ENCODE measurements at regions not wholly inside any gene's neighbourhood (a gene's known extent, or its start where the extent isn't known, plus 50 kb on each side); places are given as distances from the start of the nearest gene placed in this dataset.

DNA sequence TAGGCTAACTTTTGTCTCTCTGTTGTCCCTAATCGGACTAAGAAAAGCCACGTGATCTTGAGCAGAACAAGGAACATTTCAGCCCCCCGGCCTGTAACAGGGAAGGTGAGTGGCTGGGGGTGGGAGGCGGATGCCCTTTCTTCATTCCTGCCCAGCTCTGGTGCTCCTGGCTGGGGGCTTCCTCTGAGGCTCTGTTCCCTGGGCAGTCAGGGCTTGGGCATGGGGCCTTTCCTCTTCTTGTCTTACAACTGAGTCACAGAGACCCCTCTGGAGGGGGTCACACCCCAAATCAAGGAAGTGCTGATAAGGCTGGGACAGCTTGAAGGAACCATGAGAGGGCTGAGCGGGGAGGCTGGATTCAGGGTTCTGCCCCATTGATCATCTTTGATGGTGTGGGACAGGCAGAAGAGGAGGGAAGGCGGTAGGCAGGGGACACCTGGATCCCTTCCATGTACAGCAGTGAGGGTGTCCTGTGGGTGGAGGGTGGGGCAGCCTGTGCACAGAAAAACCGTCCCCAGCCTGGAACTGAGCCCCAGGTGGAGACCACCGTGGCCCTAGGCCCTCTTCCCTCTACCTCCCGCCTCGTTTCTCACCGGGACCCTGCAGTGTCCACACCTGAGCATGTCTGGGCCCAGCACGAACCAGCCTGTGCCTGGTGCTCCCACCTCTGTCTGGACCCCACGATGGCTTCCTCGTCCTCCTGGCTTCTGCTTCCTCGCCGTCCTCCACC lies 257.7 kb upstream of the IRX1 start:
- H3K4me3 ChIP-seq (ENCODE audit: severe bottlenecking) = no peak overlapping the region
- ATAC-seq (ENCODE audit: low read depth) (no peak), DNase-seq (ENCODE audit: low spot score) (peak; percentile 50)
- no peaks in the 10 kb centered on the region for H3K27me3 ChIP-seq (ENCODE audit: insufficient read depth, poor library complexity, severe bottlenecking)
- H3K9me3 ChIP-seq (ENCODE audit: severe bottlenecking) = peaks cover 4% of the 10 kb centered on the region
- no peak for TF ChIP-seq CTCF (IDR thresholded peaks at IDR 0.05; ENCODE audit: poor library complexity, severe bottlenecking)
- no peak overlapping the region for H3K27ac ChIP-seq (ENCODE audit: poor library complexity, severe bottlenecking)
- H3K36me3 ChIP-seq (ENCODE audit: low read depth) = no peaks in the 10 kb centered on the region
- H3K4me1 ChIP-seq (ENCODE audit: insufficient read depth, poor library complexity, severe bottlenecking) = no peaks in the 10 kb centered on the region

GRCh38 chr5:3336666-3337065 lies 259.0 kb upstream of the IRX1 start:
- Histone ChIP-seq H3K4me1 (ENCODE audit: insufficient read depth, poor library complexity, severe bottlenecking) (no peaks in the 10 kb centered on the region), H3K27me3 (ENCODE audit: insufficient read depth, poor library complexity, severe bottlenecking) (no peaks in the 10 kb centered on the region), H3K9me3 (ENCODE audit: severe bottlenecking) (peaks cover 4% of the 10 kb centered on the region), H3K27ac (ENCODE audit: poor library complexity, severe bottlenecking) (no peak overlapping the region), H3K4me3 (ENCODE audit: severe bottlenecking) (no peak overlapping the region), H3K36me3 (ENCODE audit: low read depth) (no peaks in the 10 kb centered on the region)
- ATAC-seq (ENCODE audit: low read depth) = no peak
- peak; percentile 47 for DNase-seq (ENCODE audit: low spot score)
- TF ChIP-seq CTCF (IDR thresholded peaks at IDR 0.05; ENCODE audit: poor library complexity, severe bottlenecking) = no peak

- TF ChIP-seq CTCF (IDR thresholded peaks at IDR 0.05; ENCODE audit: poor library complexity, severe bottlenecking) = no peak
- Histone ChIP-seq H3K9me3 (ENCODE audit: severe bottlenecking) (peaks cover 4% of the 10 kb centered on the region), H3K4me3 (ENCODE audit: severe bottlenecking) (no peak overlapping the region), H3K4me1 (ENCODE audit: insufficient read depth, poor library complexity, severe bottlenecking) (no peaks in the 10 kb centered on the region), H3K27me3 (ENCODE audit: insufficient read depth, poor library complexity, severe bottlenecking) (no peaks in the 10 kb centered on the region), H3K27ac (ENCODE audit: poor library complexity, severe bottlenecking) (no peak overlapping the region), H3K36me3 (ENCODE audit: low read depth) (no peaks in the 10 kb centered on the region)
- DNase-seq (ENCODE audit: low spot score) = peak; percentile 35
- ATAC-seq (ENCODE audit: low read depth) = no peak
These were observed 260.3 kb upstream of the IRX1 start for GRCh38 chr5:3335301-3335700.

DNA sequence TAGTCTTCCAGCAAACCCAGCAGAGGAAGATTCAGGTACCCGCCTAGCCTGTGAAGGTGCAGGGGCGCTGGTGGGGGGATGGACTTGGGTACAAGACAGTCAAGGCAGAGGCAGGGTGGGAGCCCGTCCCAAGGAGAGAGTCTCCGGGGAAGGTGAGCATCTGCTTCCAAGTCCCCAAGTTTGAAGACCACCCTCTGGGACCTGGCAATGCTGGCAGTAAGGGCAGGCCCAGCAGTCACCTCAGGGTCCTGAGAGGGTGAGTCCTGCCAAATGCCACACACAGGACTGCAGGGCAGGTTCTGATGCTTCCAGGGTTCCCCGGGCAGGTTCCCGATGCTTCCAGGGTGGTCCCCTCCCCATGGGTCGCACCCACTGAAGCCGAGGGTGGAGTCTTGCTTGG lies 261.8 kb upstream of the IRX1 start:
- H3K4me1 ChIP-seq (ENCODE audit: insufficient read depth, poor library complexity, severe bottlenecking) = no peaks in the 10 kb centered on the region
- DNase-seq (ENCODE audit: low spot score) (peak; percentile 40), ATAC-seq (ENCODE audit: low read depth) (no peak)
- no peak for TF ChIP-seq CTCF (IDR thresholded peaks at IDR 0.05; ENCODE audit: poor library complexity, severe bottlenecking)
- H3K27ac ChIP-seq (ENCODE audit: poor library complexity, severe bottlenecking) = no peak overlapping the region
- H3K27me3 ChIP-seq (ENCODE audit: insufficient read depth, poor library complexity, severe bottlenecking) = no peaks in the 10 kb centered on the region
- H3K9me3 ChIP-seq (ENCODE audit: severe bottlenecking) = peaks cover 4% of the 10 kb centered on the region
- H3K4me3 ChIP-seq (ENCODE audit: severe bottlenecking) = no peak overlapping the region
- no peaks in the 10 kb centered on the region for H3K36me3 ChIP-seq (ENCODE audit: low read depth)

DNA sequence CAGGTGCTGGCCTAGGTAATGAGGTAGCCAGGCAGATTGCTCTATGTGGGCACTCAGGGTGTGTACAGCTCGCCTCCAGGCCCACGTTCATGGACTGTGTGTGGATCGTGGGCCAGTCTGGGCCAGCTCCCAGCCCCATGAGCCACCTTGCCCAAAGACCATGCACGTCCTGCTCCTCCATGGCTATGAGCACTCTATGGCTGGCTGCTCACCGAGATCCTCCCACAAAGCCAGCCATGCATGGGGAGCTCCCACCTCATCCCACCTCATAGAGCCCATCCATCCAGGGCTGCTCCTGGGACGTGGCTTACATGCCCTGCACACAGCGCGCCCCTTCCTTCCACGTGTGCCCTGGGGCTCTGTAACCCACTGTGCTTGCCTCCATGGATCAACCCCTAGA lies 262.5 kb upstream of the IRX1 start:
- no peak for TF ChIP-seq CTCF (IDR thresholded peaks at IDR 0.05; ENCODE audit: poor library complexity, severe bottlenecking)
- Histone ChIP-seq H3K36me3 (ENCODE audit: low read depth) (no peaks in the 10 kb centered on the region), H3K9me3 (ENCODE audit: severe bottlenecking) (peaks cover 4% of the 10 kb centered on the region), H3K4me1 (ENCODE audit: insufficient read depth, poor library complexity, severe bottlenecking) (no peaks in the 10 kb centered on the region), H3K4me3 (ENCODE audit: severe bottlenecking) (no peak overlapping the region), H3K27me3 (ENCODE audit: insufficient read depth, poor library complexity, severe bottlenecking) (no peaks in the 10 kb centered on the region), H3K27ac (ENCODE audit: poor library complexity, severe bottlenecking) (no peak overlapping the region)
- ATAC-seq (ENCODE audit: low read depth) (no peak), DNase-seq (ENCODE audit: low spot score) (no peak)

Data from RWPE2 (cell line).